ENCODE measurements at regions not wholly inside any gene's neighbourhood (a gene's known extent, or its start where the extent isn't known, plus 50 kb on each side); places are given as distances from the start of the nearest gene placed in this dataset.

GRCh38 chr1:239538239-239538988 is 152.0 kb downstream of the CHRM3 start:
- H3K23ac ChIP-seq (ENCODE audit: low read depth, low read length): no peak overlapping the region
- H3K4me1 ChIP-seq (ENCODE audit: control insufficient read depth, insufficient read depth, low read length): no peaks in the 10 kb centered on the region
- intact Hi-C loops (cut with micrococcal nuclease) (no loop called here), in situ Hi-C loops (cut with MboI; ENCODE audit: low sequenced_read_pairs) (no loop called here), dilution Hi-C loops (cut with HindIII; ENCODE audit: low sequenced_read_pairs, unreplicated experiment) (no loop called here)
- no peak overlapping the region for H2AK5ac ChIP-seq (ENCODE audit: low read depth, low read length)
- H2BK5ac ChIP-seq (ENCODE audit: low read depth, low read length, poor library complexity, severe bottlenecking): no peak overlapping the region
- no peak overlapping the region for H2BK120ac ChIP-seq (ENCODE audit: low read depth, low read length)
- no peak for ATAC-seq (ENCODE audit: low read depth)
- no peak overlapping the region for H3K18ac ChIP-seq (ENCODE audit: low read depth, low read length)
- ChIA-PET CTCF (no interaction called here), POLR2A (ENCODE audit: unreplicated experiment) (no interaction called here)
- H3K56ac ChIP-seq (ENCODE audit: extremely low read depth, insufficient read depth, low read length): no peak overlapping the region
- no peak overlapping the region for H4K91ac ChIP-seq (ENCODE audit: insufficient read depth, low read depth, low read length)
- H4K20me1 ChIP-seq (ENCODE audit: insufficient read depth, low read length): no peaks in the 10 kb centered on the region
- no peaks in the 10 kb centered on the region for H3K36me3 ChIP-seq (ENCODE audit: control insufficient read depth, insufficient read depth, low read length)
- no peak overlapping the region for H3K4ac ChIP-seq (ENCODE audit: low read depth, low read length)
- H3K4me2 ChIP-seq (ENCODE audit: low read depth, low read length): no peak overlapping the region
- no peak overlapping the region for H3K27ac ChIP-seq (ENCODE audit: insufficient read depth, low read length)
- H2BK15ac ChIP-seq (ENCODE audit: low read depth, low read length): no peak overlapping the region
- BruUV-seq (replicated peaks): no TSS peak
- TF ChIP-seq CHD1 (IDR thresholded peaks at IDR 0.05; ENCODE audit: low read depth, low read length): no peak
- no peak for TF ChIP-seq MXI1 (IDR thresholded peaks at IDR 0.05; ENCODE audit: borderline replicate concordance, low read depth, low read length)
- no peak for TF ChIP-seq CEBPB (IDR thresholded peaks at IDR 0.05; ENCODE audit: low read depth, low read length)
- H4K5ac ChIP-seq (ENCODE audit: low read depth, low read length): no peak overlapping the region
- H4K8ac ChIP-seq (ENCODE audit: low read depth in 2 of 2, low read length in 2 of 2): no peak overlapping the region
- no peak for DNase-seq
- H3K27me3 ChIP-seq (ENCODE audit: control insufficient read depth, insufficient read depth, low read length): no peaks in the 10 kb centered on the region
- H2AK9ac ChIP-seq (replicated peaks; ENCODE audit: low read depth, low read length, poor library complexity): no peak overlapping the region
- H2AFZ ChIP-seq (replicated peaks; ENCODE audit: low read length, poor library complexity): no peak overlapping the region
- H3K4me3 ChIP-seq (ENCODE audit: insufficient read depth, low read depth, low read length): no peak overlapping the region
- H3K9ac ChIP-seq (ENCODE audit: low read depth, low read length): no peak overlapping the region
- H3K9me3 ChIP-seq (ENCODE audit: control insufficient read depth, insufficient read depth, low read length): peaks cover 17% of the 10 kb centered on the region
- no CpG with 5 or more reads among the region's 2 CpGs for WGBS, 2 experiments (ENCODE audit: extremely low coverage in 2 of 2, insufficient read length in 1 of 2)
- no peaks in the 10 kb centered on the region for H3K9me1 ChIP-seq (ENCODE audit: insufficient read depth, low read length)
- no peak overlapping the region for H3K14ac ChIP-seq (replicated peaks; ENCODE audit: low read depth, low read length)
- H3K79me1 ChIP-seq (ENCODE audit: low read depth in 1 of 2, low read length in 2 of 2): no peaks in the 10 kb centered on the region
- H2BK20ac ChIP-seq (ENCODE audit: low read depth, low read length): no peak overlapping the region

All from IMR-90 (cell line).